Activated CD4-positive, alpha-beta T cell treated with anti-CD3 and anti-CD28 coated beads, Interleukin-2, amount 10 ng/mL, durations not matched to agents 24 days and 14 days (primary cell): ENCODE measurements at regions not wholly inside any gene's neighbourhood (a gene's known extent, or its start where the extent isn't known, plus 50 kb on each side); places are given as distances from the start of the nearest gene placed in this dataset.

Experiments
- DNase-seq: peaks from one replicate; pipeline ENCODE4 v3.0.0; 2022
- H3K27ac Mint-ChIP-seq: one replicate; pipeline ENCODE4 v1.8.0; 2022; ENCODE audit warnings: mild to moderate bottlenecking, mixed read lengths
- H3K27me3 Mint-ChIP-seq: one replicate; pipeline ENCODE4 v1.8.0; 2022; ENCODE audit warnings: mixed read lengths
- H3K36me3 Mint-ChIP-seq: one replicate; pipeline ENCODE4 v1.8.0; 2022; ENCODE audit warnings: low read depth, mild to moderate bottlenecking, mixed read lengths
- H3K4me1 Mint-ChIP-seq: one replicate; pipeline ENCODE4 v1.8.0; 2021; ENCODE audit warnings: mixed read lengths
- H3K4me3 Mint-ChIP-seq: one replicate; pipeline ENCODE4 v1.8.0; 2022; ENCODE audit warnings: mild to moderate bottlenecking, moderate library complexity, mixed read lengths
- H3K9me3 Mint-ChIP-seq: one replicate; pipeline ENCODE4 v1.8.0; 2021; ENCODE audit warnings: mixed read lengths
- intact Hi-C: fragments of 100-400 bp; cut with micrococcal nuclease; formaldehyde crosslinking; loops from one replicate; pipeline ENCODE4 v1.15.1; 2023

GRCh38 chr6:134511984-134512683 is 194.2 kb upstream of the SGK1 start:
- Mint-ChIP-seq H3K36me3 (no peaks in the 10 kb centered on the region), H3K27ac (no peak overlapping the region), H3K27me3 (no peaks in the 10 kb centered on the region), H3K4me3 (no peak overlapping the region), H3K4me1 (peaks cover 4% of the 10 kb centered on the region), H3K9me3 (no peaks in the 10 kb centered on the region)
- DNase-seq = no peak
- intact Hi-C loops = no loop called here

- Mint-ChIP-seq H3K4me1 (peaks cover 4% of the 10 kb centered on the region), H3K27me3 (no peaks in the 10 kb centered on the region), H3K4me3 (no peak overlapping the region), H3K36me3 (no peaks in the 10 kb centered on the region), H3K27ac (no peak overlapping the region), H3K9me3 (no peaks in the 10 kb centered on the region)
- DNase-seq = no peak
- intact Hi-C loops = no loop called here
These were observed 193.0 kb upstream of the SGK1 start for GRCh38 chr6:134510920-134511319.

- H3K9me3 Mint-ChIP-seq = no peaks in the 10 kb centered on the region
- intact Hi-C loops = no loop called here
- H3K4me3 Mint-ChIP-seq = no peak overlapping the region
- H3K36me3 Mint-ChIP-seq = no peaks in the 10 kb centered on the region
- no peak for DNase-seq
- H3K27me3 Mint-ChIP-seq = no peaks in the 10 kb centered on the region
- H3K27ac Mint-ChIP-seq = no peak overlapping the region
- H3K4me1 Mint-ChIP-seq = peaks cover 4% of the 10 kb centered on the region
These were observed 192.2 kb upstream of the SGK1 start for GRCh38 chr6:134510142-134510541.

GRCh38 chr6:134508862-134509498 is 191.1 kb upstream of the SGK1 start:
- H3K27me3 Mint-ChIP-seq = no peaks in the 10 kb centered on the region
- H3K27ac Mint-ChIP-seq = no peak overlapping the region
- DNase-seq = no peak
- no peaks in the 10 kb centered on the region for H3K9me3 Mint-ChIP-seq
- intact Hi-C loops = no loop called here
- no peak overlapping the region for H3K4me3 Mint-ChIP-seq
- peaks cover 4% of the 10 kb centered on the region for H3K4me1 Mint-ChIP-seq
- H3K36me3 Mint-ChIP-seq = no peaks in the 10 kb centered on the region

- DNase-seq = no peak
- Mint-ChIP-seq H3K4me3 (no peak overlapping the region), H3K27ac (no peak overlapping the region), H3K27me3 (peaks cover 1% of the 10 kb centered on the region), H3K4me1 (peaks cover 5% of the 10 kb centered on the region), H3K9me3 (no peaks in the 10 kb centered on the region), H3K36me3 (no peaks in the 10 kb centered on the region)
- intact Hi-C loops = no loop called here
These were observed 188.2 kb upstream of the SGK1 start for GRCh38 chr6:134506162-134506561.

- H3K27ac Mint-ChIP-seq = no peak overlapping the region
- DNase-seq = no peak
- H3K36me3 Mint-ChIP-seq = no peaks in the 10 kb centered on the region
- H3K27me3 Mint-ChIP-seq = peaks cover 1% of the 10 kb centered on the region
- no peak overlapping the region for H3K4me3 Mint-ChIP-seq
- intact Hi-C loops = no loop called here
- H3K9me3 Mint-ChIP-seq = no peaks in the 10 kb centered on the region
- peaks cover 3% of the 10 kb centered on the region for H3K4me1 Mint-ChIP-seq
These were observed 185.8 kb upstream of the SGK1 start for GRCh38 chr6:134503585-134504281.

GRCh38 chr6:134502614-134503549 is 185.0 kb upstream of the SGK1 start:
- Mint-ChIP-seq H3K27me3 (peaks cover 4% of the 10 kb centered on the region), H3K4me1 (peaks cover 3% of the 10 kb centered on the region), H3K27ac (no peak overlapping the region), H3K9me3 (no peaks in the 10 kb centered on the region), H3K36me3 (no peaks in the 10 kb centered on the region), H3K4me3 (no peak overlapping the region)
- DNase-seq = no peak
- intact Hi-C loops = no loop called here

GRCh38 chr6:134495890-134496248 is 178.0 kb upstream of the SGK1 start:
- H3K4me3 Mint-ChIP-seq = no peak overlapping the region
- DNase-seq = no peak
- no peaks in the 10 kb centered on the region for H3K4me1 Mint-ChIP-seq
- intact Hi-C loops = no loop called here
- peaks cover 5% of the 10 kb centered on the region for H3K9me3 Mint-ChIP-seq
- no peak overlapping the region for H3K27ac Mint-ChIP-seq
- no peaks in the 10 kb centered on the region for H3K36me3 Mint-ChIP-seq
- H3K27me3 Mint-ChIP-seq = peaks cover 15% of the 10 kb centered on the region

GRCh38 chr6:134495203-134495889 is 177.4 kb upstream of the SGK1 start:
- no peak for DNase-seq
- H3K9me3 Mint-ChIP-seq = peaks cover 5% of the 10 kb centered on the region
- no peaks in the 10 kb centered on the region for H3K4me1 Mint-ChIP-seq
- no peaks in the 10 kb centered on the region for H3K36me3 Mint-ChIP-seq
- intact Hi-C loops = no loop called here
- no peak overlapping the region for H3K27ac Mint-ChIP-seq
- H3K4me3 Mint-ChIP-seq = no peak overlapping the region
- H3K27me3 Mint-ChIP-seq = peaks cover 15% of the 10 kb centered on the region

GRCh38 chr6:134493789-134494188 is 175.9 kb upstream of the SGK1 start:
- Mint-ChIP-seq H3K27me3 (peaks cover 18% of the 10 kb centered on the region), H3K4me1 (no peaks in the 10 kb centered on the region), H3K4me3 (no peak overlapping the region), H3K36me3 (no peaks in the 10 kb centered on the region), H3K27ac (no peak overlapping the region), H3K9me3 (peaks cover 5% of the 10 kb centered on the region)
- no peak for DNase-seq
- intact Hi-C loops = no loop called here

- H3K27ac Mint-ChIP-seq = no peak overlapping the region
- no peak overlapping the region for H3K4me3 Mint-ChIP-seq
- no peaks in the 10 kb centered on the region for H3K36me3 Mint-ChIP-seq
- peaks cover 10% of the 10 kb centered on the region for H3K9me3 Mint-ChIP-seq
- peaks cover 16% of the 10 kb centered on the region for H3K27me3 Mint-ChIP-seq
- intact Hi-C loops = no loop called here
- H3K4me1 Mint-ChIP-seq = no peaks in the 10 kb centered on the region
- DNase-seq = no peak
These were observed 173.6 kb upstream of the SGK1 start for GRCh38 chr6:134491477-134491876.

GRCh38 chr6:134482593-134483270 is 164.8 kb upstream of the SGK1 start:
- H3K36me3 Mint-ChIP-seq = no peaks in the 10 kb centered on the region
- H3K4me3 Mint-ChIP-seq = no peak overlapping the region
- peaks cover 9% of the 10 kb centered on the region for H3K4me1 Mint-ChIP-seq
- H3K27me3 Mint-ChIP-seq = no peaks in the 10 kb centered on the region
- intact Hi-C loops = no loop called here
- no peak for DNase-seq
- H3K9me3 Mint-ChIP-seq = peaks cover 10% of the 10 kb centered on the region
- no peak overlapping the region for H3K27ac Mint-ChIP-seq

- no peaks in the 10 kb centered on the region for H3K36me3 Mint-ChIP-seq
- no peak for DNase-seq
- no peak overlapping the region for H3K27ac Mint-ChIP-seq
- peaks cover 9% of the 10 kb centered on the region for H3K9me3 Mint-ChIP-seq
- H3K27me3 Mint-ChIP-seq = no peaks in the 10 kb centered on the region
- intact Hi-C loops = no loop called here
- no peak overlapping the region for H3K4me3 Mint-ChIP-seq
- peaks cover 9% of the 10 kb centered on the region for H3K4me1 Mint-ChIP-seq
These were observed 164.1 kb upstream of the SGK1 start for GRCh38 chr6:134481966-134482365.
